Adrenal gland (tissue), 9 donors: ENCODE measurements at regions not wholly inside any gene's neighbourhood (a gene's known extent, or its start where the extent isn't known, plus 50 kb on each side); places are given as distances from the start of the nearest gene placed in this dataset.

ENCODE experiments used
- DNase-seq, 7 donors: peaks; one replicate each; pipeline ENCODE4 v3.0.0-alpha.2; 2019 to 2020
- H3K27ac ChIP-seq, 5 donors: fragments of 200-600 bp; sonication (generic) in 4 of 5; 1 replicate in 3 of 5; 2 replicates in 2 of 5; pipeline versions ENCODE4 v1.5.1 to v1.8.0; 2016 to 2020; ENCODE audit warnings: mild to moderate bottlenecking in 1 of 5
- H3K27me3 ChIP-seq: fragments of 200-600 bp; 2 replicates; pipeline ENCODE4 v1.8.0; 2021
- H3K36me3 ChIP-seq, 2 donors: fragments of 200-600 bp; replicated peaks in 1 of 2; 1 replicate in 1 of 2; 2 replicates in 1 of 2; pipeline versions ENCODE4 v1.5.1 to v1.8.0; 2018 to 2022
- H3K4me1 ChIP-seq, 2 donors: fragments of 200-600 bp; replicated peaks in 1 of 2; 1 replicate in 1 of 2; 2 replicates in 1 of 2; pipeline versions ENCODE4 v1.5.1 to v1.8.0; 2018 to 2021
- H3K4me3 ChIP-seq, 4 donors: fragments of 200-600 bp; sonication (generic) in 3 of 4; one replicate each; pipeline ENCODE4 v1.5.1; 2016 to 2018
- H3K9me3 ChIP-seq, 3 donors: fragments of 200-600 bp; sonication (generic) in 1 of 3; replicated peaks in 1 of 3; 1 replicate in 2 of 3; 2 replicates in 1 of 3; pipeline versions ENCODE4 v1.5.1 to v1.8.0; 2016 to 2021
- CTCF ChIP-seq, 6 experiments: fragments of 450-650 bp in 4 of 6; fragments of 200-600 bp in 2 of 6; sonication (generic) in 1 of 6; IDR thresholded peaks; 1 replicate in 5 of 6; 2 replicates in 1 of 6; pipeline versions ENCODE4 v1.5.1 to v1.8.0; 2016 to 2021; ENCODE audit warnings: antibody characterized with exemption in 6 of 6, mild to moderate bottlenecking in 2 of 6, moderate library complexity in 1 of 6
- POLR2A ChIP-seq, 2 donors: fragments of 450-650 bp; IDR thresholded peaks; one replicate each; pipeline ENCODE4 v1.6.1; 2017; ENCODE audit warnings: antibody characterized with exemption in 2 of 2, mild to moderate bottlenecking in 2 of 2, moderate library complexity in 1 of 2
- WGBS, 4 donors: extraction: QIAGEN DNeasy Blood & Tissue Kit in 2 of 4; methylation state at CpG; one replicate each; pipeline versions ENCODE4 v1.1.5 to v1.1.7; 2013 to 2017; 5-methylcytosine and 5-hydroxymethylcytosine counted together
- intact Hi-C, 2 donors: fragments of 100-400 bp; cut with DNase I; formaldehyde crosslinking; loops; one replicate each; pipeline versions ENCODE4 v1.14.1 to v1.15.0; 2022 to 2023
- donor health status: healthy with polysubstance abuse.
- donor health status: Bipolar disorder and iron deficiency.
- donor health status: DM: yes; HTN: yes; CAD: no.
- donor health status: DM: no; HTN: no; CAD: no.
- donor health status: DM: no; HTN: no; CAD: no.

GRCh38 chr3:147153830-147154539 lies 252.4 kb downstream of the ZIC4 start:
- no peaks in the 10 kb centered on the region for H3K4me1 ChIP-seq
- no peak for DNase-seq
- intact Hi-C loops = no loop called here

GRCh38 chr3:147152476-147152875 lies 253.9 kb downstream of the ZIC4 start:
- Histone ChIP-seq H3K4me1 (no peaks in the 10 kb centered on the region), H3K36me3 (no peaks in the 10 kb centered on the region), H3K4me3 (no peak overlapping the region), H3K27me3 (no peaks in the 10 kb centered on the region), H3K27ac (no peak overlapping the region), H3K9me3 (no peaks in the 10 kb centered on the region)
- no peak for TF ChIP-seq CTCF (IDR thresholded peaks at IDR 0.05)
- no peak for TF ChIP-seq POLR2A (IDR thresholded peaks at IDR 0.05)
- DNase-seq = no peak
- intact Hi-C loops = no loop called here
- WGBS, 4 donors = 53 to 71% (median 67%) methylated on average over 3 of the region's 3 CpGs

More at GRCh38 chr3:147153830-147154539, 252.4 kb downstream of the ZIC4 start:
- TF ChIP-seq CTCF (IDR thresholded peaks at IDR 0.05) = no peak
- no peak for TF ChIP-seq POLR2A (IDR thresholded peaks at IDR 0.05)
- Histone ChIP-seq H3K36me3 (no peaks in the 10 kb centered on the region), H3K27ac (no peak overlapping the region), H3K4me3 (no peak overlapping the region), H3K27me3 (no peaks in the 10 kb centered on the region), H3K9me3 (no peaks in the 10 kb centered on the region)
- 88 to 90% (median 89%) methylated on average over 11 to 30 of the region's 30 CpGs; no CpG with 5 or more reads in 1 of the 4 donors for WGBS, 4 donors

GRCh38 chr3:147141516-147142288 lies 264.6 kb downstream of the ZIC4 start:
- 63 to 76% (median 70%) methylated on average over 2 of the region's 2 CpGs for WGBS, 4 donors
- TF ChIP-seq CTCF (IDR thresholded peaks at IDR 0.05) (no peak), POLR2A (IDR thresholded peaks at IDR 0.05) (no peak)
- no peak for DNase-seq
- intact Hi-C loops = no loop called here
- Histone ChIP-seq H3K9me3 (no peaks in the 10 kb centered on the region), H3K4me1 (no peaks in the 10 kb centered on the region), H3K27me3 (no peaks in the 10 kb centered on the region), H3K27ac (no peak overlapping the region), H3K36me3 (no peaks in the 10 kb centered on the region), H3K4me3 (no peak overlapping the region)

GRCh38 chr3:147139341-147139740 lies 267.0 kb downstream of the ZIC4 start:
- no peak for TF ChIP-seq CTCF (IDR thresholded peaks at IDR 0.05)
- TF ChIP-seq POLR2A (IDR thresholded peaks at IDR 0.05) = no peak
- DNase-seq = no peak
- H3K36me3 ChIP-seq = no peaks in the 10 kb centered on the region
- H3K9me3 ChIP-seq = no peaks in the 10 kb centered on the region
- H3K27me3 ChIP-seq = no peaks in the 10 kb centered on the region
- no peak overlapping the region for H3K27ac ChIP-seq
- no peaks in the 10 kb centered on the region for H3K4me1 ChIP-seq
- intact Hi-C loops = no loop called here
- no peak overlapping the region for H3K4me3 ChIP-seq
- WGBS, 4 donors = 75 to 88% (median 81%) methylated on average over 1 of the region's 1 CpG
